ENCODE measurements at regions not wholly inside any gene's neighbourhood (a gene's known extent, or its start where the extent isn't known, plus 50 kb on each side); places are given as distances from the start of the nearest gene placed in this dataset.

DNA sequence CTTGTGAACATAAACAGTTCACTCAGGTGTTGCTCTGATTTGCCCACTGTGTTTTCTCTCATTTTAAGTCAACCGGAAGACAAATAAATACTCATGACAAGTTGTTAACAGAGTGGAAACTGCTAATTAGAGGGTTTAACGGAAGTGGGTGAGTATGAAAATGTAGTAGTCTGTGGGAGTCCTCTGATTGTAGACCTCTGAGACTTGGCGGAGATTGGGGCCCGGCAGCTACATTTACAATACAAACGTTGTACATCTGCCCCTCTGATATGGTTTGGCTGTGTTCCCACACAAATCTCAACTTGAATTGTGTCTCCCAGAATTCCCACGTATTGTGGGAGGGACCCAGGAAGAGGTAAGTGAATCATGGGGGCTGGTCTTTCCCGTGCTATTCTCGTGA is 107.3 kb upstream of the FAM98A start:
- TF ChIP-seq TAF1 (IDR thresholded peaks at IDR 0.05; ENCODE audit: low read depth) = no peak
- TF ChIP-seq, protein P1, sequence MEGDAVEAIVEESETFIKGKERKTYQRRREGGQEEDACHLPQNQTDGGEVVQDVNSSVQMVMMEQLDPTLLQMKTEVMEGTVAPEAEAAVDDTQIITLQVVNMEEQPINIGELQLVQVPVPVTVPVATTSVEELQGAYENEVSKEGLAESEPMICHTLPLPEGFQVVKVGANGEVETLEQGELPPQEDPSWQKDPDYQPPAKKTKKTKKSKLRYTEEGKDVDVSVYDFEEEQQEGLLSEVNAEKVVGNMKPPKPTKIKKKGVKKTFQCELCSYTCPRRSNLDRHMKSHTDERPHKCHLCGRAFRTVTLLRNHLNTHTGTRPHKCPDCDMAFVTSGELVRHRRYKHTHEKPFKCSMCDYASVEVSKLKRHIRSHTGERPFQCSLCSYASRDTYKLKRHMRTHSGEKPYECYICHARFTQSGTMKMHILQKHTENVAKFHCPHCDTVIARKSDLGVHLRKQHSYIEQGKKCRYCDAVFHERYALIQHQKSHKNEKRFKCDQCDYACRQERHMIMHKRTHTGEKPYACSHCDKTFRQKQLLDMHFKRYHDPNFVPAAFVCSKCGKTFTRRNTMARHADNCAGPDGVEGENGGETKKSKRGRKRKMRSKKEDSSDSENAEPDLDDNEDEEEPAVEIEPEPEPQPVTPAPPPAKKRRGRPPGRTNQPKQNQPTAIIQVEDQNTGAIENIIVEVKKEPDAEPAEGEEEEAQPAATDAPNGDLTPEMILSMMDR (IDR thresholded peaks at IDR 0.05; ENCODE audit: poor library complexity, severe bottlenecking) = no peak
